Psoas muscle (tissue), 7 donors: ENCODE measurements at regions not wholly inside any gene's neighbourhood (a gene's known extent, or its start where the extent isn't known, plus 50 kb on each side); places are given as distances from the start of the nearest gene placed in this dataset.
"Not testable (repeated sequence)": the region's sequence is repeated elsewhere in the genome, so short reads cannot be mapped to it uniquely, and the experiment has no call there.

Source experiments
- ATAC-seq, 4 donors: fragments of 200-7000 bp; cut with Tn5 transposase; one replicate each; pipeline ENCODE4 v1.9.1; 2020; ENCODE audit warnings: moderate library complexity in 3 of 4, mild to moderate bottlenecking in 2 of 4
- DNase-seq, 2 donors: peaks; one replicate each; pipeline ENCODE4 v3.0.0-alpha.2; 2020
- H3K27ac ChIP-seq: fragments of 200-600 bp; one replicate; pipeline ENCODE4 v1.8.0; 2022
- H3K27me3 ChIP-seq, 3 donors: fragments of 200-600 bp in 1 of 3; one replicate each; pipeline versions ENCODE4 v1.6.1 to v1.8.0; 2013 to 2022; ENCODE audit warnings: low read length in 2 of 3, mild to moderate bottlenecking in 2 of 3, moderate library complexity in 1 of 3; ENCODE audit not compliant: insufficient read depth in 3 of 3
- H3K36me3 ChIP-seq, 2 donors: fragments of 200-600 bp in 1 of 2; one replicate each; pipeline versions ENCODE4 v1.6.1 to v1.8.0; 2013 to 2022; ENCODE audit warnings: low read depth in 1 of 2, mild to moderate bottlenecking in 1 of 2, moderate library complexity in 1 of 2; ENCODE audit not compliant: insufficient read depth in 1 of 2
- H3K4me1 ChIP-seq: fragments of 200-600 bp; one replicate; pipeline ENCODE4 v1.8.0; 2022
- H3K4me3 ChIP-seq: fragments of 200-600 bp; one replicate; pipeline ENCODE4 v1.8.0; 2022; ENCODE audit warnings: mild to moderate bottlenecking
- H3K9me3 ChIP-seq: fragments of 200-600 bp; one replicate; pipeline ENCODE4 v1.8.0; 2022
- CTCF ChIP-seq: fragments of 200-600 bp; IDR thresholded peaks from one replicate; pipeline ENCODE4 v1.8.0; 2022; ENCODE audit warnings: antibody characterized with exemption
- WGBS, 3 donors: extraction: QIAGEN DNeasy Blood & Tissue Kit; methylation state at CpG; one replicate each; pipeline versions ENCODE4 v1.1.6 to v1.1.7; 2013; 5-methylcytosine and 5-hydroxymethylcytosine counted together
- intact Hi-C, 2 donors: fragments of 100-400 bp; cut with DNase I; formaldehyde crosslinking; loops; one replicate each; pipeline versions ENCODE4 v1.11.0 to v1.14.2; 2022
- donor health status: healthy with polysubstance abuse.
- donor health status: DM: no; HTN: no; CAD: no; lungs with moderate emphysema.
- donor health status: Bipolar disorder and iron deficiency.
- donor health status: healthy.
- donor health status: DM: yes; HTN: yes; CAD: no.
- donor health status: DM: no; HTN: no; CAD: no.
- donor health status: DM: yes; HTN: yes; CAD: no.

- Histone ChIP-seq H3K4me1 (peaks cover 3% of the 10 kb centered on the region), H3K4me3 (no peak overlapping the region), H3K27ac (no peak overlapping the region), H3K9me3 (no peaks in the 10 kb centered on the region), H3K36me3 (no peaks in the 10 kb centered on the region), H3K27me3 (no peaks in the 10 kb centered on the region)
- peak in 2 of 4 donors; percentile 44 to 51 for ATAC-seq
- WGBS, 3 donors = 12 to 21% (median 14%) methylated on average over 7 of the region's 7 CpGs
- intact Hi-C loops = no loop called here
- DNase-seq = peak; percentile 27 to 58
- no peak for TF ChIP-seq CTCF
Observed at GRCh38 chr14:94827711-94828447, 58.0 kb upstream of the GSC start.

GRCh38 chr14:94826774-94827173 is 56.9 kb upstream of the GSC start:
- ATAC-seq (no peak), DNase-seq (no peak)
- H3K27ac ChIP-seq = no peak overlapping the region
- H3K9me3 ChIP-seq = no peaks in the 10 kb centered on the region
- intact Hi-C loops = no loop called here
- 83 to 93% (median 87%) methylated on average over 4 of the region's 4 CpGs for WGBS, 3 donors
- H3K36me3 ChIP-seq = no peaks in the 10 kb centered on the region
- H3K4me1 ChIP-seq = peaks cover 3% of the 10 kb centered on the region
- H3K27me3 ChIP-seq = no peaks in the 10 kb centered on the region
- no peak overlapping the region for H3K4me3 ChIP-seq
- TF ChIP-seq CTCF = no peak

DNA sequence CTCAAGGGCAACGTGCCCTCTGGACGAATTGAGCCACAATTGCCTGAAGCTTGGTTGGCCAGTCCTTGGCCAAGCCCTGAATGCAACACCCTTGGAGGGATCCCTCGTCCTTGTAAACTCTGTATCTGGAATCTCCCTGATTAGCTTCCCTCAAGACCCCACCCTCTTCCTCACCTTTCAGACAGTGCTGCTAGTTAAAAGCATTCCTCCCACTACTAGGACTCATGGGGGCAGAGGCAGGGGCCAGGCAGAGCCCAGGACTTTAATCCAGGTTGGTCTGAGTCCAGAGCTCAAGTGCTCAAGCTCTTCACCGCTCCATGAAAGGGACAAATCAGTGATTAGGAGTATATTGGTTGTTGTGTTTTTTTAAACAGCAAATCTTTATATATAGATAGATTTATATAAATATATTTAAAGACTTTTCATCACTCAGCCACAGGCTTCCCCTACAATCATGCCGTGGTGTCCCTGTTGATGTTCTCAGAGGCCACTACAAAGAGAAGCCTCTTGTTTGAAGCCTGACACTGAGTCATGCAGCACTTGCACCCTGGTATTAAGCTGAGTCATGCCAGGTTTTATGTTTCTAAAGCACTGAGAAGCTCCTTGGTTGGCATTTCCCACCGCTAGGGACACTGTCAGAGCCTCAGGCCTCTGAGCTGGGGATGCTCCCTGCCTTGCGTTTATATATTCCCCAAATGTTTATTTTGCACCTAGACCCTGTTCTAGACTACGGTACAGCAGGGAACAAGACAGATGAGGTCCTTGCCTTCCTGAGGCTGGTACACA is 53.8 kb upstream of the GSC start:
- intact Hi-C loops = no loop called here
- H3K27me3 ChIP-seq = no peaks in the 10 kb centered on the region
- no peaks in the 10 kb centered on the region for H3K9me3 ChIP-seq
- no peak overlapping the region for H3K4me3 ChIP-seq
- TF ChIP-seq CTCF = no peak
- peaks cover 3% of the 10 kb centered on the region for H3K4me1 ChIP-seq
- ATAC-seq (no peak), DNase-seq (no peak)
- no peak overlapping the region for H3K27ac ChIP-seq
- WGBS, 3 donors = 59 to 69% (median 63%) methylated on average over 8 of the region's 8 CpGs
- no peaks in the 10 kb centered on the region for H3K36me3 ChIP-seq

DNA sequence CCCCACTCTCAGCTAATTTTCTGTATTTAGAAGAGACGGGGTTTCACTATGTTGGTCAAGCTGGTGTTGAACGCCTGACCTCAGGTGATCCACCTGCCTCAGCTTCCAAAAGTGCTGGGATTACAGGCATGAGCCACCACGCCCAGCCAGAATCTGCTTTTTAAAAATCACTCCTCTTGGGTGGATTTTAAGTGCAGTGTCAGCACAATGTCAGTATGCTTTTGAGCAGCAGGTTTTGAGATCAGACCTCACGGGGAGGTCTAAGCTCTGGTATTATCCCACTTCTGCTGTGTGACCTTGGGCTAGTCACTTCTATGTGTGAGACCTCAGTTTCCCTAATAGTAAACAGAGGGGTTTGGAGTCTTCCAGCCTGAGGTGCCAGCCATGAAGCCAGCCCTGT is 51.8 kb upstream of the GSC start:
- DNase-seq (no peak), ATAC-seq (no peak)
- no peak for TF ChIP-seq CTCF
- no peak overlapping the region for H3K4me3 ChIP-seq
- no peak overlapping the region for H3K27ac ChIP-seq
- H3K27me3 ChIP-seq = no peaks in the 10 kb centered on the region
- intact Hi-C loops = no loop called here
- no peaks in the 10 kb centered on the region for H3K36me3 ChIP-seq
- WGBS, 3 donors = 63 to 91% (median 86%) methylated on average over 4 of the region's 4 CpGs
- no peaks in the 10 kb centered on the region for H3K4me1 ChIP-seq
- peaks cover 2% of the 10 kb centered on the region for H3K9me3 ChIP-seq

DNA sequence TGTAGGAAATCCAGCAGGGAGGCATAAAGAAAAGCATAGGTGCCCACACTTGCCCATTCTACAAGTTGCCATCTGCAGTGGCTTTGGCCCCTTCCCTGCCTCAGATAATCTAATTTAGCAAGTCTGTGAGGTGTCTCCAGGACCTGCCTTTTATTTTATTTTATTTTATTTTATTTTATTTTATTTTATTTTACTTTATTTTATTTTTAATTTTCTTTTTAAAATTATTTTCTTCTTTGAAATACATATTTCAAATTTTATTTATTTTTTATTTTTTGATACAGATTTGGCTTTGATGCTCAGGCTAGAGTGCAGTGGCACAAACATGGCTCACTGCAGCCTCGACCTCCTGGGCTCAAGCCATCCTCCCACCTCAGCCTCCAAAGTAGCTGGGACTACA is 51.0 kb upstream of the GSC start:
- ATAC-seq, DNase-seq, H3K27ac ChIP-seq, H3K27me3 ChIP-seq, H3K36me3 ChIP-seq, H3K9me3 ChIP-seq, intact Hi-C loops, H3K4me3 ChIP-seq, H3K4me1 ChIP-seq: not testable (repeated sequence)
- WGBS, 3 donors = 71 to 95% (median 75%) methylated on average over 1 of the region's 1 CpG
